ENCODE measurements at regions not wholly inside any gene's neighbourhood (a gene's known extent, or its start where the extent isn't known, plus 50 kb on each side); places are given as distances from the start of the nearest gene placed in this dataset.
"Not testable (repeated sequence)": the region's sequence is repeated elsewhere in the genome, so short reads cannot be mapped to it uniquely, and the experiment has no call there.

DNA sequence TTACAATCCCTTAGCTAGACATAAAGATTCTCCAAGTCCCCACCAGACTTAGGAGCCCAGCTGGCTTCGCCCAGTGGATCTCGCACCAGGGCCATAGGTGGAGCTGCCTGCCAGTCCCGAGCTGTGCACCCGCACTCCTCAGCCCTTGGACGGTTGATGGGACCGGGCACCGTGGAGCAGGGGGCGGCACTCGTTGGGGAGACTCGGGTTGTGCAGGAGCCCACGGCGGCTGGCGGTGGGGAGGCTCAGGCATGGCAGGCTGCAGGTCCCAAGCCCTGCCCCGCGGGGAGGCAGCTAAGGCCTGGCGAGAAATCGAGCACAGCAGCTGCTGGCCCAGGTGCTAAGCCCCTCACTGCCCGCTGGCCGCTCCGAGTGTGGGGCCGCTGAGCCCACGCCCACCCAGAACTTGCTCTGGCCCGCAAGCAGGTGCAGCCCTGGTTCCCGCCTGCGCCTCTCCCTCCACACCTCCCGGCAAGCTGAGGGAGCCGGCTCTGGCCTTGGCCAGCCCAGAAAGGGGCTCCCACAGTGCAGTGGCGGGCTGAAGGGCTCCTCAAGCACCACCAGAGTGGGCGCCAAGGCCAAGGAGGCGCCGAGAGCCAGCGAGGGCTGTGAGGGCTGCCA is 275.0 kb upstream of the PDE3A start:
- not testable (repeated sequence) for DNase-seq

DNA sequence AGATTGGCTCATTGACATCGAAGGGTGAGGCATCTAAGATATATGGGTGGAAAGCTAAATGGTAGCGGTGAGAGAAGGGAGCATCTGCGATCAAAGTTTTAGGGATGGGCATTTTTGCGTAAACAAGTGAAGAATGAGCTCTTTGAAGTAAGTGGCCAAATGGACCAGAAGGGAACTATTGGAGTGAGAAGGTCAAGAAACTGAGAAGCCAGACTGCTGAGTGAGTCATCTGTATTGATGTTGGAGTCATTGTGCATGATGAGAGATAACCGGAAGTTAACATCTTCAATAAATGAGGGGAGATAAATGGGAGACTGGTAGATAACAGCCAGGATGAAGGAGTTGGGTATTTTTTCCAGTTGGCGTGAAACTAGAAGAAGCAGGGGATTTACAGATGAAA is 271.9 kb upstream of the PDE3A start:
- DNase-seq = no peak

DNA sequence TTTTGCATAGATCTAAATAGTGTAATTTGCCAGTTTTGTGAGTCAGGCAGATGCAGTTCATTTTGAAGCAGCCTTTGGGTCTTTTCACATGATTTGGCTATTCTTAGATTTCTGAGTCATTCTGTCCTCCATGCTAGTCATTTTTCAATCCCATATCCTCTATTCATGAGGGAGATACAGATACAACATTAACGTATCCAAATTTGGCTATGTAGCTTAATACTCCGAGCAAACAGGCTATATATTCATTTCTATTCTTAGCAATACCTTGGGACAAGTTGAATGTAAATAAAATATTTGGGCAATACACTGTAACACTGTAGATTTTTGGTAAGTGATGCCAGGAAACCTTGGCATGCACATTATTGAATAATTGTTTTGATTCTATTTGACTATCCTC is 270.7 kb upstream of the PDE3A start:
- DNase-seq = no peak

DNA sequence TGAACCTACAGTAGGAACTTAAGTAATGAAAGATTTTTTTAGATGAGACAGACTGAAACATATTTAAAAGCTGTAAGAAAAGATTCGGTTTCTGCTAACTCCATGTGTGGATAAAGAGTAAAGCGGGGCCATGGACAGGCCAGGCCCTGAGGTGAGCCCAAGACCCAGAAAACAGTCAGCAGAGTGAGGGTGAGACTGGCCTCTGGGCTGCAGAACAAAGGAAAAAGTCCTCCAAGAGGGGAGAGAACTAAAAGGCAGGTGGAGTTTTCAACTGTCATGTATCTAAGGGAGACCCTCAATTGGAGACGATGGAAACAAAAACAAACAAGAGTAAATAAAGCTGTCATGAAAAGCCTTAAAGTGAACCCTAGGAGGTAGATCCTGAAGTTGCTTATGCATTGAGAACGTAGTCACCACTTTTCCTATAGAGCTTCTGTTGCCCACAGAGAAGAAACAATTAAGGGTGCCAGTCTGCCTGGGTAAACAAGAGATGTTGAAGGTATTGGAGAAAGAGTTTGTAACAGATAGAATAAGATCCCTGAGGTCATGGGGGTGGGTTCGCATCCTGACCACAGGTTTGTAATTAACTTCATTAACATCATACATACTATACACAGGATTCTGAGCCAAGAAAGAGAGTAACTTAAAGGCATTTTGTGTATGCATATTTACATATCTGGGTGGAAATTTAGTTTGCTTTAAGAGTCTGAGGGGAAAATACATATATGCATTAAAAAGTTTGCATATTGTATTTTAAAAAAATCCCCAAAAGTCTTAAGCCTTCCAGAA is 268.7 kb upstream of the PDE3A start:
- no peak for DNase-seq

DNA sequence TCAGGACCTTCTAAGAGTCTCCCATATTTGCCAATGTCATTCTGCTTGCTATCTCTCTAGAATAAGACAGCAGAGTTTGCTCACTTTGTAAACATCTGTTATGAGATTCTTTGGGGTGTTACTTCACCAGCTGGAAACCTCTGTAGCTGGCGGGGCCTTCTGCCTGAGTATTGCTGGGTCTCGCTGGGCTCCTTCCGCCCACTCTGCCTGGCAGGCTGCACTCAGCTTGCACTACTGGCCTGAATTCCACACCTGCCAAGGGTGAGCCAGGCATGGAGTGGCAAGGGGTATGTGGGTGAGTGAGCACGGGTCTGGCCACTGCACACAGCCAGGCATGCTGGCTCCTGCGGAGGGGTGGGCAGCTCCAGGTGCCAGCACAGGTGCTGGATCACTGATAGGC is 267.3 kb upstream of the PDE3A start:
- no peak for DNase-seq

DNA sequence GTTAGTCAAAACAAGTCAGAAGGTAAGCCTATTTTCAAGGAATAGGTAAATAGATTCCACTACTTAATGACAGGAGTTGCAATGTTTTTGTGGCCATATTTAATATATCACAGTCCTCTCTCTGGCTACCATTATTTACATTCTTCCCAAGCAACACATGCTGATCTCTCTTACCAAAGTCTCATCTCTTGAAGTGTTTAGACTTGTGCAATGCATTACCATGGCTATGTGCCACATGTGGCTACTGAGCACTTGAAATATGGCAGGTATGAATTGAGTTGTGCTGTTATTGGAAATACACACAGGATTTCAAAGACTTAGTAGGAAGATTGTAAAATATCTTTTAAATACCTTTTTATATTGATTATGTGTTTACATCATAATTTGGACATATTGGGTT is 262.4 kb upstream of the PDE3A start:
- no peak for DNase-seq

DNA sequence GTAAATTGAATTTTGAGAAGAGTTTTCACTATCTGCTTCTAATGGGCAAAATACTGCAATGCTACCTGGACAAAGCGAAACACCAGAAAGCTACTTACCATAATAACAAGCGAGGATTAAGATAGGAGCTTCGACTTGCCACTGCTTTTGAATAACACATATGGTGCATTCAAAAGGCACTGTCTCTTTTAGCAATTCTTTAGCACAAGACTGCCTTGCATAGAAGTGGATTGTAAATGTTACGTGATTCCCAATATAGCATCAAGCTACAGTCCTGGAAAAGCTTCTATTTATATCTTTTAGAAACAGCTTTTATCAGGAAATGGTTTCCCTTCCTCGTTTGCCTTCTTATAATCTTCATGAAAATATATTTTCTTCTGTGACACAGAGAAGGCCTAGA is 258.7 kb upstream of the PDE3A start:
- no peak for DNase-seq

DNA sequence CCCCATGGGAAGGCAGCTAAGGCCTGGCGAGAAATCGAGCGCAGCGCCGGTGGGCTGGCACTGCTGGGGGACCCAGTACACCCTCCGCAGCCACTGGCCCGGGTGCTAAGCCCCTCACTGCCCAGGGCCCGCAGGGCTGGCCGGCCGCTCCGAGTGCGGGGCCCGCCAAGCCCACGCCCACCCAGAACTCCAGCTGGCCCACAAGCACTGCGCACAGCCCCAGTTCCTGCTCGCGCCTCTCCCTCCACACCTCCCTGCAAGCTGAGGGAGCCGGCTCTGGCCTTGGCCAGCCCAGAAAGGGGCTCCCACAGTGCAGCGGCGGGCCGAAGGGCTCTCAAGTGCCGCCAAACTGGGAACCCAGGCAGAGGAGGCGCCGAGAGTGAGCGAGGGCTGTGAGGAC is 253.0 kb upstream of the PDE3A start:
- not testable (repeated sequence) for DNase-seq

DNA sequence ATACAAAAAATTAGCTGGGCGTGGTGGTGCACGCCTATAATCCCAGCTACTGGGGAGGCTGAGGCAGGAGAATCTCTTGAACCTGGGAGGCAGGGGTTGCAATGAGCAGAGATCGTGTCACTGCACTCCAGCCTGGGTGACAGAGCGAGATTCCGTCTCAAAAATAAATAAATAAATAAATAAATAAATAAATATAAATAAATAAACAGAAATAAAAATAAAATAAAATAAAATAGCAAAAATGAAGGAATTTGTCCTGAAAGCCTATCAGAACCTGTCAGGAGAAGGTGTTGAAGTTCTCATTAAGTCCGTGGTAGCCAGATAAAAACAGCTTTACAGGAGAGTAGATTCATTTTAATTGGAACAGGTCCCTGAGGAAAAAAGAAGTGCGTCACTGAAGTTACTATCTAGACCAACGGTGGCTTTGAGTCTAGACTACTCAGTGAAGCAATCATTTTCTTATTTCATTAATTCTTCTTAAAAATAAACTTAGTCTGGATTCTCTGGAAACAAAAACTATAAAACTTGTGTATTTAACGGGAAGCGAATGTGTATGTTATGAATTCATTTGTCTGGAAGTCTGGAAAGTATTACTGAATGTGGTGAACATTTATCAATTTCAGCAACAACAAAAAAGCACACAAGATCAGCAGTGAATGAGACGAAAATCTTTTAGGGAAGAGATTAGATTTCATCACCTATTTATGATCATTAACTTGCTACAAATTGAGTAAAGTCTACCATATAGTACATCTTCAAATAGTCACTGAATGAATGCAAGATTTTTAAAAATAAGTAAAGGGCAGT is 248.5 kb upstream of the PDE3A start:
- no peak for DNase-seq

DNA sequence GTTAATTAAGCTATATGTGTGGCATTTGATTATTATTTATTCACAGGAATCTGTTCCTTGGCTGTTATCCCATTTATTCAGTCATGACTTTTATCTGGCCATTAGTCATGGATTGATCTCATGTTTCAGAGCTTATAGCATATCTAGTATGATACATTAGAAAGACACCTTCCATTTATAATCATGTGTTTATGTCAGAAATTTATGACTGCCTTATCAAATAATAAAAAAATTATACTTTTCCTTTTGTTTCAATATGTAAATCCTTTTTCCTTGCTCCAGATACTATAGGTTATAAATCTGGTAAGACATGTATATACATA is 248.0 kb upstream of the PDE3A start:
- no peak for DNase-seq

DNA sequence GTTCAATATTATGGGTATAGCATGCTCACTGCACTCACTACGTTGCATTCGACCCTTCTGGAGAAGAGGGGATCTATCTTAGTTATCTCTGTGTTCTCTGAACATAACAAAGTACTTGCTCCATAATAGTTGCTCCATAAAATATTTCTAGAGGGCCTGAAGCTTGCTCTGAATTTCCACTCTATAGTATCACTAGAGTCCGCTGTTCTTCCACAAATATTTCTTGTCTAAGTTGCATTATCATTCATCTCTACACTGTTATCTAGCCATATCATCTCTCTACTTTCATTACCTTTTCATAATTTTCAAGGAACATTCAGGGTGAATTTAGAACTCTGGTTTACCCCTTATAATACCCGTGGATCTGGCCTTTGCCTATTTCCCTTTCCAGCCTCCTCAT is 246.1 kb upstream of the PDE3A start:
- DNase-seq = no peak

DNA sequence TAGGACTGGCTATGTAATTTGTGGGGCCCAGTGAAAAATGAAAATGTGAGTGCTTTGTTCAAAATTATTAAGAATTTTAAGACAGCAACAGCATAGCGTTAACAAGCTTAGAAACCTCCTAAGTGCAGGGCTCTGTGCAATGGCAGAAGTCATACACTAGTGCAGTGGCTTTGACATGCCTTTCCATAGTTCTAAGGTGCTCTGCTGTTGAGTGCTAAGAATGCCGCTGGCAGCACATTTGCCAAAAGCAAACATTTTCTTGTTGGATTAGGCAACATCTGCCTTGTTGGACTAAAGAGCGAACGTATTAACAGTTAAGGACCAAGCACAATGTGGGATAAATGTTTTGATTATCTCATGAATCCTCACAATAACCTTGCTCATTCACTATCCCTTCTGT is 244.9 kb upstream of the PDE3A start:
- DNase-seq = no peak

DNA sequence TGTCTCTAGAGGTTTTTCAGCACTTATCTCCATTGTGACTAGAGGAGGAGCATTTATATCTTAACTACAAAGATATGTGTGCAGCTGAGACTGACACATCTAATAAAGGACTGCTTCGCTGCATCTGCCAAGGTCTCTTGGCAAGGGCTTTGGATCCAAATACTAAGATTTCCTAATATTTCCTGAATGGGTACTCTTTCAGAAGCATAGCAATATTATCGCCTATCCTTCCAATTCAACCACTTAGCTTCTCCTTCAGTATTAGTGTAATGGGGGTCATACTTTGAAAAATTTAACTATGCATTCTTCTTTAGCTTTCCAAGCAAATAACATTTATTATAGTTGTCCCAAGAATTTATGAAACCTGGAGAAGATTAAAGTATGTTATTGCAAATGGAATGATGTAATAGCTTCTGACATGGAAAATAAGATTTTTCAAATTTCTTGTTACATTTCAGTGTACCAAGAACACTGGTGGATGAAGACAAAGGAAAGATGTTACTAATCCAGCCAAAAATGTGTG is 243.0 kb upstream of the PDE3A start:
- DNase-seq = no peak

DNA sequence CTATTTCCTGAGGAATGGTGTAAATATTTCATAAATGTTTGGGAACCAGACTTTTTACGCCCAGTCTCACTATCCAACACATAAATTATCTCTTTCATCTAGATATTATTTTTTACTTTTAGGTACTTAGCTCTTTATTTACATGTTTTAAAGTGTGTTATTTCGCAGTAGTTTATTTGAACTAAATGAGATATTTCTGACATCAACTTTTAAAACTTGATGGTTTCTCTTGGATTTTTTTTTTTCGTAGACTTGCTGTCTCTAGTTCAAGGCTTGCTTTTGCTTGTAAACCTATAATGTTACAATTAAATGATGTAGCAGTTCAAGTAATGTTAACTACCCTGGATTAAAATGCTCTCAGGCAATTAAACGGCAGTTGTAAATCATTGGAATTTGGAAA is 241.7 kb upstream of the PDE3A start:
- no peak for DNase-seq

DNA sequence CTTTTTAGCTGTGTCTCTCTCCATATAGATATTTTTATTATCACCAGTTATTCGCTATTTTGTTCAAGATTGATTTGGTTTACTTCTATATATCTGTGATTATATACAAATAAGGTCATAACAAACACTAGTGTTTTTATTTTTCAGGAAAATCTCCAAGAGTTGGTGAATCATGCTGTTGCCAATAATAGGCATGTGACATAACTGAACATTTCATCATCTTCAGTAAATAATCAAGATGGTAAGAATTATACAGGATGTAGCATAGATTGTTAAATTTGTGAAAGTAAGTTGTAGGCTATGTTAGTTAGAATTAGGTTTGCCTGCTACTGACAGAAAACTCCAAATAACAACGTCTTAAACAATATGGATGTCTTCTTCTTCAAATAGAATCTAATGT is 240.9 kb upstream of the PDE3A start:
- DNase-seq = no peak

DNA sequence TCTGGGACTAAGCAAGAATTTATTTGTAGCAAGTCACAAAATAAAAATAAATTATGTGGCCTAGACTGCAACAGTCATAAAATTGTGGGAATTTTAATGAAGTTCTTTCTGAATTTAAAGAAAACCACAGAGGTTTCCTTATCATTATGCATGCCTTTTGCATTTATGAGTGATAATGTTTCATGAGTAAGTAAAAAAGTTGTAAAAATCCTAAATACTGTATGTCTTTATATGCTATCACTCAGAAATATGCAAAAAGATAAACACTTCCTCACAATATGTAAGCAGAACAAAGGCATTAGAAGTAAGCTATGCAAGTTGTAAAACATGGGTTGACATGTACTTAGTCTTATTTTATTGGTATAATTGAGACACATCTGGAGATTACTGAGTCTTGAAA is 239.4 kb upstream of the PDE3A start:
- DNase-seq = no peak

DNA sequence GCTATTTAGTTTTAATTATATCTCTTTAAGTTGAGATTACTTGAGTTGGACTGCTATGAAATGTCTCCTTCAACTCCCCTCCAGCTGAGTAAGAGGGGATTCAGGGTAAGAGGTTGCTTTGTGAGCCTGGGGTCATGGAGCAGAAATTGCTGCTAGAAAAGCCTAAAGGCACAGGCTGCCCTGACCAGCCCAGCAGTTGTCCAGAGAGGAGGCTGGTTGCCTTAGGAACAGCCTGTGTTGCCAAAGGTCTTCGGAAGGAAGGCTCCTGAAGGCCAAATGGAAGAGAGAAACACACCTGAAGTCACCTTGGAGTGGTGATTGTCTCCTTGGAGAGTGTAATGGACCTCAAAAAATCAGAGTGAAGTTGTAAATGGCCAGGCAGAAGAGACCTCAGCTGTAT is 235.5 kb upstream of the PDE3A start:
- DNase-seq = no peak

DNA sequence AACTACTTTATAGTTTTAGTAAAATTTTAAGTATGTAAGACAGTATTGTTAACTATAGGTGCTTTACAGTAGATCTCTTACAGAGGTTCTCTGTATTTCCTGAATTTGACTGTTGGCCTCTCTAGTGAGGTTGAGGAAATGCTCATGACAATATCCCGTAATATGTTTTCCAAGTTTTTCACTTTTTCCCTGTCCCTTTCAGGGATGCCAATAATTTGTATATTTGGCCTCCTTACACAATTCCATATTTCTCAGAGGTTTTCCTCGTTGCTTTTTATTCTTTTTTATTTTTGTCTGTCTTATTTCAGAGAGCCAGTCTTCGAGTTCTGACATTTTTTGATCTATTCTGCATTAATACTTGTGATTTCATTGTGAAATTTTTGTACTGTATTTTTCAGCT is 233.7 kb upstream of the PDE3A start:
- no peak for DNase-seq

DNA sequence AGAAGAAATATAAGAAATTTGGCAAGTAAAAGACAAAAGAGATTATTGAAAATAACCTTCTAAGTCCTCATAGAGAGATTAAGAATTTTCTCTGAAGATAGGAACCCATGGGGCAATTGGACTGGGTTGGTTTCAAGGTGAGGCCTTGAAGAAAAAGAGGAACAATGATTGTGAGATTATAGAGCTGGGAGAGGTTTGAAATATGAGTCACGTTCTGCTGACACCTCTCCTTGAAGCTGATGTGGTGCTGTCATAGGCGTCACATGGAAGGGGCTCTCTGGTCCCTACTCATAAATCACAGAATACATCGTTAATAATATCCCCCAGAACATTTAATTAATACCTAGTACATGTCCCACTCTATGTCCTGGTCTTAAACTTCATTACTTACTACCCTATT is 227.6 kb upstream of the PDE3A start:
- DNase-seq = no peak

DNA sequence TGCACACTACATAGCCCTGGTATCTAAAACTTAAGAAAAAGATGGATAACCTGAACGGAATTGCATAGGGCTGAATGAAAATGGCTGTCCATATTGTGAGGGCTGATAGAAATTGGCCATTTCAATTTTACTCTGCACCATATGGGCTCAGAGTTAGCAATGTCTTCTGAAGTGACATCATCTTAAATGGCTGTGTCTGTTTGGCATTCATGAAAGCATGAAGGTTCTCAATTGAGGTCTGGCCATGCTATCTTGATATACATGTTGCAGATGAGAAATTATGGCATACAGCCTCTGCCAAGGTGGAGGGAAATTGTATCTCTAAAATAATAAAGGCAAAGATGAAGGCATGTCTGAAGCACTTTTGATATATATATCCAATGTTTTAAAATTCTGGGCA is 226.0 kb upstream of the PDE3A start:
- no peak for DNase-seq

DNA sequence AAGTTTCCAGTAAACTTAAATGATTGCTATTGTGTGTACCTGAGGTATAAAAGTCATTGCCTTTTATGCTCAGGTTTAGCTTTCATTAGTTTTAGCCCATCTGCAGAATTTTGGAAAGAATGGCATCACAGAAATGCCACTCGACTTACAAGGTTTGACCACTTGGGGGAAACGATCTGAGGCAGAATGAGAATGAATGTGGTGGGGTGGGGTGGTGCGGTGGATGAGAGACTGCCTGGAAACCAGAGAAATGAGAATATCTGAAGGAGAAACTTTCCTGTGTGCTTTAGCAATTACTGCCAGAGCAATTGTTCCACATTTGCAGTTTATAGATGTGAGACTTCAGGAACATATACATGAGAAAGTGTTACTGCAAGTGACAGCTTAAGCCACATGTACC is 225.4 kb upstream of the PDE3A start:
- DNase-seq = no peak

DNA sequence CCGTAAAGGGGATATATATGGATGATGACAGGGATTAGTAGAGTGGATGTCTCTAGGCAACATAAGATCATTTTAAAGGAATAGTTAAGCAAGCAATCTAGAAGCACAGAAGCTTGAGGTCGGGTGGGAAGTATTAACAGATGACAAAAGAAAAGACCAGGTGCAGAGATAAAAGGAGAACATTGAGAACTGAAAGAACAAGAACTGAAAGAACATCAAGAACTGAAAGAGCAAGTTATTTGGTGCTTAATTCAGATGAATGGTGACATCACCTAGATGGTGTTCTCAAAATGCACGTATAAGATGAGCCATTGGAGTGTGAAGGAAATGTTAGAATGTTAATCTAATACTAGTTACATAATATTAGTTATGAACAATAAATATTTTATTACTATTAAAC is 224.0 kb upstream of the PDE3A start:
- DNase-seq = no peak

DNA sequence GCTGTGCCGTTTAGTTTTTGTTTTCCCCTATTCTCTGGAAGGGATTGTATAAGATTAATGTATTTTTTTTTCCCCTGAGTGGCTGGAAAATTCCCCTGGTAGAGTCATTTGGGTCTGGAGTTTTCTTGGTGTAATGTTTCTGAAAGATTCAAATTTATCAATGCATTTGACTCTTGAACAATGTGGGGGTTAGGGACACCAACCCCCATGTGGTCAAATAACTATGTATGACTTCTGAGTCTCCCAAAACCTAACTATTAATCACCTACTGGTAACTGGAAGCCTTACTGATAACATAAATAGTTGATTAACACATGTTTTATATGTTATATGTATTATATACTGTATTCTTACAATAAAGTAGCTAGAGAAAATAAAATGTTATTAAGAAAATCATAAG is 220.1 kb upstream of the PDE3A start:
- DNase-seq = no peak

DNA sequence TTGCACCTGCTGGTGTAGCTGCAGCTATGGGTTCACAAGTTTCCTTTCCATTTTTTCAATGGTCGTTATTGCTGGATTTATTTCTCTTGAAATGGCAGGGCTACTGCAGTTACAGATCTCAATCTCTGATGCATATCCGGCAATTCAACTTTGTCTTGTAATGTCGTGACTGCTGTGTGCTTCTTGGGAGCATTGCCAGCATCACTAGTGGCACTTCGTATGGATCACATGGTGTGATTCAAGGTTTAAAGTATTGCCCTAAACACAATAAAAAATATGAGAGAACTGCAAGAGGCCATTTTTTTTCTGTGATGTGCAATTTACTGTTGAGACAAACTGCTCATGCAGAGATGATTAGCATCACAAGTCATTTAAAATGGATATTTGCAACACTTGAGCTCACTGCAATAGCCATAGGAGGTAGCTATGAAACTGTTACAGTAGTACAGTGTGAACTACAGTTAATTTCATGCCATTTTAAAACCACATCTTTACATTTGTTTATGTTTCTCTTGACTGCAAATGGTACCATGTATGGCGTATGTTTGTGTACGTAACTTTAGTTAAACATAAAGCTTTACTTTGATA is 217.4 kb upstream of the PDE3A start:
- DNase-seq = no peak
